ENCODE measurements at regions not wholly inside any gene's neighbourhood (a gene's known extent, or its start where the extent isn't known, plus 50 kb on each side); places are given as distances from the start of the nearest gene placed in this dataset.

- no peak overlapping the region for H4K91ac ChIP-seq (replicated peaks; ENCODE audit: insufficient read length, low read length)
- POLR2A ChIA-PET (ENCODE audit: partially characterized antibody) = no interaction called here
- TF ChIP-seq MAFK (IDR thresholded peaks at IDR 0.05; ENCODE audit: low read depth, low read length) = no peak
- no peak for TF ChIP-seq CREB1 (IDR thresholded peaks at IDR 0.05)
- no peak for TF ChIP-seq ASH2L (IDR thresholded peaks at IDR 0.05; ENCODE audit: low read length)
- no peak for TF ChIP-seq HDAC2 (IDR thresholded peaks at IDR 0.05; ENCODE audit: borderline replicate concordance in 1 of 2, low read depth in 2 of 2, low read length in 2 of 2)
- no peak for TF ChIP-seq GABPA (IDR thresholded peaks at IDR 0.05; ENCODE audit: borderline replicate concordance, insufficient read depth, low read length)
- no peak for TF ChIP-seq EGR1 (IDR thresholded peaks at IDR 0.05; ENCODE audit: borderline replicate concordance, low read depth, low read length)
- no peak for TF ChIP-seq CTBP2 (IDR thresholded peaks at IDR 0.05; ENCODE audit: borderline replicate concordance, insufficient read depth, insufficient read length, low read length)
- TF ChIP-seq GTF2F1 (IDR thresholded peaks at IDR 0.05; ENCODE audit: borderline replicate concordance, low read depth, low read length) = no peak
- no peak for TF ChIP-seq E2F6 (IDR thresholded peaks at IDR 0.05)
- TF ChIP-seq SP4 (IDR thresholded peaks at IDR 0.05; ENCODE audit: low read length) = no peak
- TF ChIP-seq SAP30 (IDR thresholded peaks at IDR 0.05; ENCODE audit: insufficient read depth, insufficient replicate concordance, low read length) = no peak
- no peak for TF ChIP-seq RNF2 (IDR thresholded peaks at IDR 0.05; ENCODE audit: borderline replicate concordance, low read depth, low read length, missing control alignments, poor library complexity, severe bottlenecking)
- no peak for TF ChIP-seq MAX (IDR thresholded peaks at IDR 0.05)
Observed at GRCh38 chr3:118204052-118204656, 830.5 kb downstream of the IGSF11 start.

More at GRCh38 chr3:118204052-118204656, 830.5 kb downstream of the IGSF11 start:
- H3K14ac ChIP-seq (ENCODE audit: insufficient read length) = no peak overlapping the region
- H3K79me1 ChIP-seq (ENCODE audit: low read depth, low read length) = no peaks in the 10 kb centered on the region
- no peak overlapping the region for H3K56ac ChIP-seq (replicated peaks; ENCODE audit: insufficient read length, low read depth, low read length)
- no peaks in the 10 kb centered on the region for H3K36me3 ChIP-seq (ENCODE audit: control insufficient read depth in 2 of 4, insufficient read depth in 4 of 4, low read length in 3 of 4)
- no peak overlapping the region for H3K4me2 ChIP-seq (ENCODE audit: insufficient read depth in 1 of 2, low read depth in 2 of 2, low read length in 2 of 2)
- H3K4me3 ChIP-seq (ENCODE audit: extremely low read depth in 1 of 4, insufficient read depth in 2 of 4, low read depth in 3 of 4, low read length in 4 of 4) = no peak overlapping the region
- H4K8ac ChIP-seq (ENCODE audit: extremely low read depth, insufficient read depth, low read length) = no peak overlapping the region
- H3K18ac ChIP-seq (ENCODE audit: extremely low read depth, low read length) = no peak overlapping the region
- CTCF ChIA-PET (ENCODE audit: partially characterized antibody) = no interaction called here
- H2BK12ac ChIP-seq (ENCODE audit: low read depth, low read length) = no peak overlapping the region
- no peaks in the 10 kb centered on the region for H4K20me1 ChIP-seq (replicated peaks in 1 of 2; ENCODE audit: control insufficient read depth in 1 of 2, insufficient read depth in 2 of 2, low read length in 2 of 2)
- H2BK5ac ChIP-seq (ENCODE audit: low read depth, low read length) = no peak overlapping the region
- no peak for DNase-seq (ENCODE audit: low read depth in 1 of 2, low spot score in 2 of 2)
- H4K5ac ChIP-seq (ENCODE audit: insufficient read length, low read depth, low read length) = no peak overlapping the region
- peaks cover 2 to 3% of the 10 kb centered on the region in 2 experiments; a peak in 1 of 4 replicates for H3K9me3 ChIP-seq (ENCODE audit: insufficient read depth in 2 of 2, low read depth in 1 of 2, low read length in 1 of 2)
- H3K27me3 ChIP-seq (replicated peaks in 1 of 4; ENCODE audit: control insufficient read depth in 3 of 4, extremely low read depth in 1 of 4, insufficient read depth in 3 of 4, low read length in 3 of 4) = no peaks in the 10 kb centered on the region
- H3K4me1 ChIP-seq (replicated peaks in 1 of 4; ENCODE audit: control insufficient read depth in 3 of 4, insufficient read depth in 4 of 4, low read length in 3 of 4) = no peaks in the 10 kb centered on the region
- no peak for FAIRE-seq
- H3K23ac ChIP-seq (ENCODE audit: insufficient read length) = no peak overlapping the region
- H3K23me2 ChIP-seq (ENCODE audit: low read depth, low read length) = no peaks in the 10 kb centered on the region
- no peak overlapping the region for H2BK120ac ChIP-seq (replicated peaks; ENCODE audit: low read depth, low read length)
- H2BK20ac ChIP-seq (ENCODE audit: low read length) = no peak overlapping the region
- 94% methylated on average over 4 of the region's 5 CpGs; no CpG with 5 or more reads in 1 of the 2 experiments for WGBS, 2 experiments (ENCODE audit: extremely low coverage in 1 of 2, insufficient coverage in 1 of 2, insufficient read length in 1 of 2, insufficient replicate concordance in 2 of 2, low coverage in 1 of 2, low lambda C conversion rate in 2 of 2, missing lambda C conversion rate in 1 of 2)
- no peak overlapping the region for H3K27ac ChIP-seq (ENCODE audit: low read depth, low read length)
- H2BK15ac ChIP-seq (ENCODE audit: low read length) = no peak overlapping the region
- no peak overlapping the region for H2AK5ac ChIP-seq (ENCODE audit: low read depth, low read length)
- H3K9ac ChIP-seq (replicated peaks in 1 of 4; ENCODE audit: extremely low read depth in 1 of 4, low read depth in 3 of 4, low read length in 3 of 4) = no peak overlapping the region
- no peak overlapping the region for H3K4ac ChIP-seq (replicated peaks; ENCODE audit: insufficient read length, low read depth, low read length)
- no peak overlapping the region for H2AFZ ChIP-seq (ENCODE audit: low read length)
- H3K79me2 ChIP-seq (ENCODE audit: control insufficient read depth in 1 of 2, insufficient read depth in 2 of 2, low read length in 2 of 2) = no peaks in the 10 kb centered on the region
